ENCODE measurements at regions not wholly inside any gene's neighbourhood (a gene's known extent, or its start where the extent isn't known, plus 50 kb on each side); places are given as distances from the start of the nearest gene placed in this dataset.
A peak's percentile ranks its signal among the peaks of the same experiment; 100 is the strongest.
"Not testable (repeated sequence)": the region's sequence is repeated elsewhere in the genome, so short reads cannot be mapped to it uniquely, and the experiment has no call there.

- DNase-seq, result no peak
Observed at GRCh38 chr12:127822809-127823411, 444.1 kb upstream of the TMEM132C start.

- no peak for DNase-seq
Observed at GRCh38 chr12:127823801-127824200, 443.2 kb upstream of the TMEM132C start.

- DNase-seq, result no peak
Observed at GRCh38 chr12:127829281-127830064, 437.5 kb upstream of the TMEM132C start.

GRCh38 chr12:127830065-127830460 is 436.9 kb upstream of the TMEM132C start:
- no peak for DNase-seq

GRCh38 chr12:127830730-127831129 is 436.2 kb upstream of the TMEM132C start:
- DNase-seq, result no peak

- DNase-seq, result no peak
Observed at GRCh38 chr12:127832172-127832571, 434.8 kb upstream of the TMEM132C start.

GRCh38 chr12:127836802-127837201 is 430.2 kb upstream of the TMEM132C start:
- DNase-seq, result not testable (repeated sequence)

GRCh38 chr12:127857661-127858060 is 409.3 kb upstream of the TMEM132C start:
- no peak for DNase-seq

- no peak for DNase-seq
Observed at GRCh38 chr12:127860536-127860935, 406.4 kb upstream of the TMEM132C start.

GRCh38 chr12:127861406-127861805 is 405.6 kb upstream of the TMEM132C start:
- DNase-seq, result no peak

- no peak for DNase-seq
Observed at GRCh38 chr12:127873306-127873705, 393.7 kb upstream of the TMEM132C start.

GRCh38 chr12:127881371-127882140 is 385.4 kb upstream of the TMEM132C start:
- peak; percentile 14 for DNase-seq

GRCh38 chr12:127883013-127883412 is 384.0 kb upstream of the TMEM132C start:
- no peak for DNase-seq

- DNase-seq, result no peak
Observed at GRCh38 chr12:127885954-127886750, 380.8 kb upstream of the TMEM132C start.

- no peak for DNase-seq
Observed at GRCh38 chr12:127886827-127887226, 380.1 kb upstream of the TMEM132C start.

GRCh38 chr12:127888943-127889719 is 377.8 kb upstream of the TMEM132C start:
- DNase-seq, result peak; percentile 79

- DNase-seq, result no peak
Observed at GRCh38 chr12:127893895-127894609, 372.9 kb upstream of the TMEM132C start.

GRCh38 chr12:127896661-127897060 is 370.3 kb upstream of the TMEM132C start:
- DNase-seq, result no peak

- no peak for DNase-seq
Observed at GRCh38 chr12:127898616-127899015, 368.4 kb upstream of the TMEM132C start.

- DNase-seq, result no peak
Observed at GRCh38 chr12:127899971-127900370, 367.0 kb upstream of the TMEM132C start.

- DNase-seq, result no peak
Observed at GRCh38 chr12:127900386-127900785, 366.6 kb upstream of the TMEM132C start.
